ENCODE measurements at regions not wholly inside any gene's neighbourhood (a gene's known extent, or its start where the extent isn't known, plus 50 kb on each side); places are given as distances from the start of the nearest gene placed in this dataset.

GRCh38 chr10:10765017-10765416 is 252.7 kb upstream of the CELF2 start:
- TF ChIP-seq GATA3 (IDR thresholded peaks at IDR 0.05; ENCODE audit: low read depth, low read length) (no peak), GATA2 (IDR thresholded peaks at IDR 0.05; ENCODE audit: low read depth, low read length) (no peak)

GRCh38 chr10:10772411-10772810 is 245.3 kb upstream of the CELF2 start:
- TF ChIP-seq GATA2 (IDR thresholded peaks at IDR 0.05; ENCODE audit: low read depth, low read length) (no peak), GATA3 (IDR thresholded peaks at IDR 0.05; ENCODE audit: low read depth, low read length) (no peak)

- no peak for TF ChIP-seq GATA3 (IDR thresholded peaks at IDR 0.05; ENCODE audit: low read depth, low read length)
- TF ChIP-seq GATA2 (IDR thresholded peaks at IDR 0.05; ENCODE audit: low read depth, low read length): no peak
These were observed 244.7 kb upstream of the CELF2 start for GRCh38 chr10:10772874-10773508.

GRCh38 chr10:10774416-10774815 is 243.3 kb upstream of the CELF2 start:
- TF ChIP-seq GATA3 (IDR thresholded peaks at IDR 0.05; ENCODE audit: low read depth, low read length) (no peak), GATA2 (IDR thresholded peaks at IDR 0.05; ENCODE audit: low read depth, low read length) (no peak)

- TF ChIP-seq GATA3 (IDR thresholded peaks at IDR 0.05; ENCODE audit: low read depth, low read length) (no peak), GATA2 (IDR thresholded peaks at IDR 0.05; ENCODE audit: low read depth, low read length) (no peak)
These were observed 241.3 kb upstream of the CELF2 start for GRCh38 chr10:10776363-10776762.

GRCh38 chr10:10777279-10777678 is 240.4 kb upstream of the CELF2 start:
- no peak for TF ChIP-seq GATA2 (IDR thresholded peaks at IDR 0.05; ENCODE audit: low read depth, low read length)
- TF ChIP-seq GATA3 (IDR thresholded peaks at IDR 0.05; ENCODE audit: low read depth, low read length): no peak

- TF ChIP-seq GATA3 (IDR thresholded peaks at IDR 0.05; ENCODE audit: low read depth, low read length) (no peak), GATA2 (IDR thresholded peaks at IDR 0.05; ENCODE audit: low read depth, low read length) (no peak)
These were observed 239.9 kb upstream of the CELF2 start for GRCh38 chr10:10777723-10778122.

- no peak for TF ChIP-seq GATA3 (IDR thresholded peaks at IDR 0.05; ENCODE audit: low read depth, low read length)
- no peak for TF ChIP-seq GATA2 (IDR thresholded peaks at IDR 0.05; ENCODE audit: low read depth, low read length)
These were observed 238.7 kb upstream of the CELF2 start for GRCh38 chr10:10778959-10779358.

GRCh38 chr10:10779511-10779910 is 238.2 kb upstream of the CELF2 start:
- TF ChIP-seq GATA2 (IDR thresholded peaks at IDR 0.05; ENCODE audit: low read depth, low read length): no peak
- no peak for TF ChIP-seq GATA3 (IDR thresholded peaks at IDR 0.05; ENCODE audit: low read depth, low read length)

GRCh38 chr10:10780746-10781145 is 236.9 kb upstream of the CELF2 start:
- TF ChIP-seq GATA3 (IDR thresholded peaks at IDR 0.05; ENCODE audit: low read depth, low read length) (no peak), GATA2 (IDR thresholded peaks at IDR 0.05; ENCODE audit: low read depth, low read length) (no peak)

- TF ChIP-seq GATA3 (IDR thresholded peaks at IDR 0.05; ENCODE audit: low read depth, low read length) (no peak), GATA2 (IDR thresholded peaks at IDR 0.05; ENCODE audit: low read depth, low read length) (no peak)
These were observed 235.1 kb upstream of the CELF2 start for GRCh38 chr10:10782603-10783002.

- TF ChIP-seq GATA2 (IDR thresholded peaks at IDR 0.05; ENCODE audit: low read depth, low read length) (no peak), GATA3 (IDR thresholded peaks at IDR 0.05; ENCODE audit: low read depth, low read length) (no peak)
These were observed 232.0 kb upstream of the CELF2 start for GRCh38 chr10:10785627-10786026.

- TF ChIP-seq GATA2 (IDR thresholded peaks at IDR 0.05; ENCODE audit: low read depth, low read length) (no peak), GATA3 (IDR thresholded peaks at IDR 0.05; ENCODE audit: low read depth, low read length) (no peak)
These were observed 231.3 kb upstream of the CELF2 start for GRCh38 chr10:10786109-10787090.

GRCh38 chr10:10787586-10787985 is 230.1 kb upstream of the CELF2 start:
- TF ChIP-seq GATA3 (IDR thresholded peaks at IDR 0.05; ENCODE audit: low read depth, low read length) (no peak), GATA2 (IDR thresholded peaks at IDR 0.05; ENCODE audit: low read depth, low read length) (no peak)

- no peak for TF ChIP-seq GATA3 (IDR thresholded peaks at IDR 0.05; ENCODE audit: low read depth, low read length)
- no peak for TF ChIP-seq GATA2 (IDR thresholded peaks at IDR 0.05; ENCODE audit: low read depth, low read length)
These were observed 228.9 kb upstream of the CELF2 start for GRCh38 chr10:10788761-10789160.

Measured in SH-SY5Y (cell line).